Limb (tissue), 2 donors: ENCODE measurements at regions not wholly inside any gene's neighbourhood (a gene's known extent, or its start where the extent isn't known, plus 50 kb on each side); places are given as distances from the start of the nearest gene placed in this dataset.
"Not testable (repeated sequence)": the region's sequence is repeated elsewhere in the genome, so short reads cannot be mapped to it uniquely, and the experiment has no call there.

Source experiments
- DNase-seq, 2 donors: peaks; one replicate each; pipeline ENCODE4 v3.0.0-alpha.2; 2016; ENCODE audit errors: extremely low spot score in 2 of 2

- no peak for DNase-seq
These were observed 244.9 kb downstream of the SEMA3D start for GRCh38 chr7:84941936-84942335.

GRCh38 chr7:84941291-84941690 is 245.6 kb downstream of the SEMA3D start:
- no peak for DNase-seq

GRCh38 chr7:84939888-84940287 is 247.0 kb downstream of the SEMA3D start:
- DNase-seq = no peak

- no peak for DNase-seq
These were observed 247.4 kb downstream of the SEMA3D start for GRCh38 chr7:84939442-84939841.

GRCh38 chr7:84924353-84924752 is 262.5 kb downstream of the SEMA3D start:
- DNase-seq = no peak

- no peak for DNase-seq
These were observed 263.5 kb downstream of the SEMA3D start for GRCh38 chr7:84923348-84923747.

- DNase-seq = no peak
These were observed 265.7 kb downstream of the SEMA3D start for GRCh38 chr7:84921154-84921553.

- DNase-seq = not testable (repeated sequence)
These were observed 269.9 kb downstream of the SEMA3D start for GRCh38 chr7:84916973-84917372.

GRCh38 chr7:84916161-84916560 is 270.7 kb downstream of the SEMA3D start:
- no peak for DNase-seq

GRCh38 chr7:84914598-84914997 is 272.3 kb downstream of the SEMA3D start:
- no peak for DNase-seq

- DNase-seq = no peak
These were observed 273.1 kb downstream of the SEMA3D start for GRCh38 chr7:84913731-84914130.

GRCh38 chr7:84912993-84913635 is 273.7 kb downstream of the SEMA3D start:
- DNase-seq = no peak

GRCh38 chr7:84912537-84912936 is 274.3 kb downstream of the SEMA3D start:
- no peak for DNase-seq

- no peak for DNase-seq
These were observed 274.8 kb downstream of the SEMA3D start for GRCh38 chr7:84912018-84912417.

GRCh38 chr7:84911077-84911476 is 275.8 kb downstream of the SEMA3D start:
- DNase-seq = no peak

- DNase-seq = not testable (repeated sequence)
These were observed 276.5 kb downstream of the SEMA3D start for GRCh38 chr7:84910322-84910721.

GRCh38 chr7:84908196-84908793 is 278.6 kb downstream of the SEMA3D start:
- no peak for DNase-seq

GRCh38 chr7:84906889-84907288 is 280.0 kb downstream of the SEMA3D start:
- no peak for DNase-seq

GRCh38 chr7:84904561-84904960 is 282.3 kb downstream of the SEMA3D start:
- DNase-seq = no peak

GRCh38 chr7:84901366-84901765 is 285.5 kb downstream of the SEMA3D start:
- DNase-seq = no peak

GRCh38 chr7:84900215-84900614 is 286.6 kb downstream of the SEMA3D start:
- no peak for DNase-seq

- DNase-seq = no peak
These were observed 291.3 kb downstream of the SEMA3D start for GRCh38 chr7:84895563-84895962.

- DNase-seq = not testable (repeated sequence)
These were observed 303.3 kb downstream of the SEMA3D start for GRCh38 chr7:84883570-84883969.
